GM12875 (cell line): ENCODE measurements at regions not wholly inside any gene's neighbourhood (a gene's known extent, or its start where the extent isn't known, plus 50 kb on each side); places are given as distances from the start of the nearest gene placed in this dataset.

ENCODE experiments used
- H3K4me3 ChIP-seq: one replicate; pipeline ENCODE4 v1.5.1; 2011; ENCODE audit warnings: low read depth, low read length, control low read depth
- TF ChIP-seq, protein P1 (sequence below): IDR thresholded peaks from 2 replicates; pipeline ENCODE4 v1.5.1; 2011; ENCODE audit warnings: low read depth, mild to moderate bottlenecking, control low read depth, inconsistent platforms, low read length, moderate library complexity, borderline replicate concordance; ENCODE audit not compliant: insufficient read depth

DNA sequence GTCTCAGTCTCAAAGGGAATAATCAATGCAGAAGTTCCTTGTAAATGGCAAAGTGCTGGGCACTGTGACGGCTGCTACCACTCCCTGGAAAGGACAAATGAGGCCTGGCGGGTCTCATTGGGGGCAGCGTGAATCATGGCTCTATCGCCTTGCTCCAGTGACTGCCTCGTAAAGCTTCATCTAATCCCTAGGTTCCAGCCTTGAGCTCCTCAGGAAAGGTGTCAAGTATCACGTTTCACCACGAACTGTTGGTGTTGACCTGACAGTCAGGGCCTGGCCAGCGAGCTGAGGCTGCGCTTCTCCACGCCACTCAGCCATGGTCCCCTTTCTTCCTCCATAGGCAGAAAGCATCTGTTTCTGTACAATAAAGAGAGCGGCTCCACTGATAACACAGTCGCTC, 126.7 kb upstream of the ZNF32 start:
- H3K4me3 ChIP-seq: no peak overlapping the region
- TF ChIP-seq, protein P1, sequence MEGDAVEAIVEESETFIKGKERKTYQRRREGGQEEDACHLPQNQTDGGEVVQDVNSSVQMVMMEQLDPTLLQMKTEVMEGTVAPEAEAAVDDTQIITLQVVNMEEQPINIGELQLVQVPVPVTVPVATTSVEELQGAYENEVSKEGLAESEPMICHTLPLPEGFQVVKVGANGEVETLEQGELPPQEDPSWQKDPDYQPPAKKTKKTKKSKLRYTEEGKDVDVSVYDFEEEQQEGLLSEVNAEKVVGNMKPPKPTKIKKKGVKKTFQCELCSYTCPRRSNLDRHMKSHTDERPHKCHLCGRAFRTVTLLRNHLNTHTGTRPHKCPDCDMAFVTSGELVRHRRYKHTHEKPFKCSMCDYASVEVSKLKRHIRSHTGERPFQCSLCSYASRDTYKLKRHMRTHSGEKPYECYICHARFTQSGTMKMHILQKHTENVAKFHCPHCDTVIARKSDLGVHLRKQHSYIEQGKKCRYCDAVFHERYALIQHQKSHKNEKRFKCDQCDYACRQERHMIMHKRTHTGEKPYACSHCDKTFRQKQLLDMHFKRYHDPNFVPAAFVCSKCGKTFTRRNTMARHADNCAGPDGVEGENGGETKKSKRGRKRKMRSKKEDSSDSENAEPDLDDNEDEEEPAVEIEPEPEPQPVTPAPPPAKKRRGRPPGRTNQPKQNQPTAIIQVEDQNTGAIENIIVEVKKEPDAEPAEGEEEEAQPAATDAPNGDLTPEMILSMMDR: no peak

- no peak overlapping the region for H3K4me3 ChIP-seq
- TF ChIP-seq, protein P1: no peak
These were observed 125.6 kb upstream of the ZNF32 start for GRCh38 chr10:43774234-43774769.

DNA sequence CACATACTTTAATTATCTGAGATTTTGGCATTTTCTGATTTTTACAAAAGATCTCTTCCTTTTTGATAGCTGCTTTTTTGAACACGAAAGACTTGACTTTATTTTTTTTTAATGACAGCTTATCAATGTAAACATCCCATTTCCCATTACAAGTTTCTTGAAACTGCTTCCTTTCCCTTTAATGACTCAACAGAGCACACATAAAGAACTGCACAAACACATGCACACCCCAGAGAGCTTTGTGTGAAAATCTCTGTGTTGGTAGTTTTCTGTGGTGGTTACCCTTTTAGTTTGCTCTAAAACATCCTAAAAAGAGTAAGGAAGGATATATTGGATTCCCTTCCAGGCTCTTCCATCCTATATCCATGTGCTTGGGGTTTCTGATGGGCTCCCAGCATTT, 125.1 kb upstream of the ZNF32 start:
- H3K4me3 ChIP-seq: no peak overlapping the region
- TF ChIP-seq, protein P1: no peak

GRCh38 chr10:43772171-43772570, 123.5 kb upstream of the ZNF32 start:
- H3K4me3 ChIP-seq: no peak overlapping the region
- TF ChIP-seq, protein P1: no peak

GRCh38 chr10:43771675-43772074, 123.0 kb upstream of the ZNF32 start:
- TF ChIP-seq, protein P1: no peak
- no peak overlapping the region for H3K4me3 ChIP-seq

GRCh38 chr10:43765516-43765915, 116.8 kb upstream of the ZNF32 start:
- TF ChIP-seq, protein P1: no peak
- H3K4me3 ChIP-seq: no peak overlapping the region

DNA sequence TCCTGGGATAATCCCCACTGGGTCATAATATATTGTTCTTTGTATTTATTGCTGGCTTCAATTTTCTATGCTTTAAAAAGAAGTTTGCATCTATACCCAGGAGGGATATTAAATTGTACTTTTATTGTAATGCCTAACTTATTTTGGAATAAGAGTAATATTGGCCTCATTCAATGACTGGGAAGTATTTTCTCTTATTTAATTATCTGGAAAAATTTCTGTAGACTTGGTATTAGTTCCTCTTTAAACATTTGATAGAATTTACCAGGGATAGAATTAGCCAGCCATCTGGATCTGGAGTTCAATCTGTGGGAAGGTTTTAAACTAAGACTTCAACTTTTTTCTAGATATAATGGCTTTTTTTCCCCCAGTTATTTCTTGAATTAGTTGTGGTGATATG, 115.2 kb upstream of the ZNF32 start:
- TF ChIP-seq, protein P1: no peak

More for the DNA sequence above, 115.2 kb upstream of the ZNF32 start:
- no peak overlapping the region for H3K4me3 ChIP-seq
